T47D (cell line): ENCODE measurements at regions not wholly inside any gene's neighbourhood (a gene's known extent, or its start where the extent isn't known, plus 50 kb on each side); places are given as distances from the start of the nearest gene placed in this dataset.

Source experiments
- DNase-seq, 2 experiments: peaks; one replicate each; pipeline versions ENCODE4 v3.0.0 to v3.0.0-alpha.2; 2011 to 2012; ENCODE audit warnings: low read depth in 1 of 2, low spot score in 1 of 2
- JUND ChIP-seq: IDR thresholded peaks from 2 replicates; pipeline ENCODE4 v1.6.1; 2012; ENCODE audit warnings: low read depth
- in situ Hi-C: cut with HindIII; loops from 2 replicates; pipeline ENCODE4 v1.10.0; 2016; ENCODE audit warnings: low sequenced_read_pairs, low pct_unique_long_range_greater_than_20kb

DNA sequence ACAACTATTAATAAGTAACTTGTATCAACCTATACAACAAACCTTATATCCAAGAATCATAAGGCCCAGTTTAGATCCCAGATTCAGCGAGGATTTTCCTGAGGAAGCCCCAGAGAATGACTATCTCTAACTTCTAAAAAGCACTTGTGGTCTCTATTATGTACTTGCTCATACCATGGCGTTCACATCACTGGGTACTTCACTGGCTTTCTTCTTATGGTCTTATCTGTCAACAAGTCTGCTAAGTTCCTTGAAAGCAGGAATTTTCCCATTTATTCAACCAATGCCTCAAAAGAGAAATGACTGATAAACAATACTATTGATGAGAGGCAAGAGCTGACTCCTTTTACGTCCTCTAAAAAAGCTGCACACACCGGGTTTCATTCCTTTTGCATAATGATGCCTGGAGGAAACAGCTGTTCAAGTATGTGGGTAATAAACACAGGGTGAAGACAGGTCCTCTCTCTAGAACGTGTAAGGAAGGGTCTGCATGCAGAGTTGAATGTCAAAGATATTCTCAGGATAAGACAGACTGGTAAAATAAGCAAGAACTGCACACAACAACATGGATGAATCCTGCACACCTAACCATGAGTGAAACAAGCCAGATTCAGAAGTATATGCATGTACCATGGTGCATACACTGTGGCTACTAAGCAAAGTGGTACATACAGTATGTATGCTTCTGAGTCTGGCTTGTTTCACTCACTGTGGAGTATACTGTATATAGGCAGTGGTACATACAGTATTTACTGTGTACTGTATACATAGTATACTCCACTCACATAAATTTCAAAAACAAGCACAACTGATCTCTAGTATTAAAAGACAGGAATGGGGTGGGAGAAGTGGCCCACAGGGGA, 408.7 kb downstream of the SHQ1 start:
- in situ Hi-C loops: no loop called here
- no peak for TF ChIP-seq JUND

DNA sequence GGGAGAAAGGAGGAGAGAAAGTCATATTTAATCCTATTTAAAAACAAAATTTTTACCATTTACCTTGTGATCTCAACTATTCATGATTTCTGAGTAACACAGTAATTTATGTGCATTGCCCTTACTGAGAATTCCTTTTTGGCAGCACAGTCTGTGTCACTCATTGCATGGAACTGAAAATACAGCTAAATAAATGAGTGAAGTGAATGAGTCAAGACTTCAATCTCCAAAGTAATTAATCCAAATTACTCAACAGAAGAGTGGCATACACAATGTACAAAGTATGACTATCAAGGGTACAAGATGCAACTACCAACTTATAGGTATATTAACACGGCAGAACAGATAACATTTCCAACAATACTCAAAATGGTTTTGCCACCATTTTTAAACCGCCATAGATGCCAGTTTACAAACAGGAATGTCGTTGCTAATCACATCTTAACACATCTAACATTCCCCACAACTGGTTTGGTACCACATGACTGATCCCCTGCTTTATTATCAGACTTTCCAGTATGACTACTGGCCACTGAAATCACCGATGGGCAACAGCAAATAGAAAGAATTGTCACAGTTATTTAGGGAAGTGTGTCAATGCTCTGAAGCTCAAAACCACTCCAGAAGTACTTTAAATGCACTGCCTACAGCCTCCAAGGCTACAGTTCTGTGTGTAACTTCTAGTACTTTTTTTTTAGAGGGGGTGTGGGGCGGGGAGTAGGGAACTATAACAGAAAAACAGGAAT, 410.4 kb downstream of the SHQ1 start:
- TF ChIP-seq JUND: no peak
- in situ Hi-C loops: no loop called here
- no peak for DNase-seq

More for the DNA sequence above, 408.7 kb downstream of the SHQ1 start:
- DNase-seq: no peak

DNA sequence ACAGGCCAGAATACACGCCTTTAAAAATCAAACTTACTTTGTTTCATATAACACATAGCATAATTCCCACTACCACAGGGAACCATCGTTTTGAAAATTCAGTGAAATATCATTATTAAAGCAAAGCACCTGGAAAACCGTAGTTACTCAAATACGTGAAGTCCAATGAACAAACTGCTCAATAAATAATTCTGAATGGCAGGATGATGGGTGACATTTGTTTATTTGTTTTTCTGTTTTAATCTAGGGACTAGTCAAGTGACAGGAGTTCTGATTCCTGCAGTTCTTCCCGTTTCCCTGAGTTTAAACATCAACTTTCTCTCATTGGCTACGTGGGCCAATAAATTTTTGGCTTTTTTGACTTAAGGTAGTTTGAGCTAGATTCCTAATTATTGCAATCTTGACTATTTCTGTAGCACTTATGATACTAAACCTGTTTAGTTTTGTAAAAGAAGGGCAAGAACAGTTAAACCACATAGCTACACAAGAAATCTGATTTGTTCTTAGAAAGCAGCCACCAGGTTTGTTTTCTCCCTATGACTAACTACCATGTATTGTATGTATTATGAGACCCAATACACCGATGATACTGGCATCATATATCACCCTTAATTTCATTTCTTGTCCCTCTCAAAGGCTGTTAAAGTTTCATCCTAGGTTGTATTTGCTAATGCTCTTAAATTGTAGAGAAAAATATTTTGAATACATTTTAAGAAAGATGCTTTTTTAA, 411.2 kb downstream of the SHQ1 start:
- DNase-seq: no peak
- in situ Hi-C loops: no loop called here
- TF ChIP-seq JUND: no peak

DNA sequence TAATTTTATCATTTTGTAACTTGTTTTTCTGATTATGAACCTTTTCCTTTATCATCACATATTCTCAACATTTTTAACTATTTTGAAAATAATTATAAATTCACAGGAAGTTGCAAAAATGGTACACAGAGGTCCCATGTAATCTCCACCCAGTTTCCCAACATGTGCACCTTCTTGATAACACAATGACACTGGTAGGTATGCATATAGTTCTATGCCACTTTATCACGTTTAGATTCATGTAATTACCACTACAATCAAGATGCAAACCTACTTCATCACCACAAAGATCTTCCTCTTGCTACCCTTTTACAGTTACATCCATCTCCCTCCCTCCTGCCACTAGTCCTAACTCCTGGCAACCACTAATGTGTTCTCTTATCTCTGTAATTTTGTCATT, 413.9 kb downstream of the SHQ1 start:
- in situ Hi-C loops: no loop called here
- DNase-seq: no peak
- no peak for TF ChIP-seq JUND

DNA sequence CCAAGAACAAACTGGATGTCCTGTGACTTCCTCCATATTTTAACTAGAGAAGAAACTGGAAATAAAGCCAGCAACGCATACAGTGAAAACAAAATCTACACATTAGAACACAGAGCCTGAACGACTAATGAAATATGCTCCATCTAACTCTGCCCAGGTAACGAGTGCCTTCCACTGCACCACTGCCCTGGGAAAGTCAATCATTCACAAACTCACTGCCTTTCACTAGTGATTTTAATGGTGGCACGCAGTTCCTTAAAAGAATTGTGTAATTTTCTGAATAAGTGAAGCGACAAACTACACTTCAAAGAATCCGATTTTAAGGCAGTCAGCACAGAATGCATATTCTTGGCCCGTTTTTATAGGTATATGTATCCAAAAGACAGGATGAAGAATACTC, 416.0 kb downstream of the SHQ1 start:
- TF ChIP-seq JUND: no peak
- no peak for DNase-seq
- in situ Hi-C loops: no loop called here

DNA sequence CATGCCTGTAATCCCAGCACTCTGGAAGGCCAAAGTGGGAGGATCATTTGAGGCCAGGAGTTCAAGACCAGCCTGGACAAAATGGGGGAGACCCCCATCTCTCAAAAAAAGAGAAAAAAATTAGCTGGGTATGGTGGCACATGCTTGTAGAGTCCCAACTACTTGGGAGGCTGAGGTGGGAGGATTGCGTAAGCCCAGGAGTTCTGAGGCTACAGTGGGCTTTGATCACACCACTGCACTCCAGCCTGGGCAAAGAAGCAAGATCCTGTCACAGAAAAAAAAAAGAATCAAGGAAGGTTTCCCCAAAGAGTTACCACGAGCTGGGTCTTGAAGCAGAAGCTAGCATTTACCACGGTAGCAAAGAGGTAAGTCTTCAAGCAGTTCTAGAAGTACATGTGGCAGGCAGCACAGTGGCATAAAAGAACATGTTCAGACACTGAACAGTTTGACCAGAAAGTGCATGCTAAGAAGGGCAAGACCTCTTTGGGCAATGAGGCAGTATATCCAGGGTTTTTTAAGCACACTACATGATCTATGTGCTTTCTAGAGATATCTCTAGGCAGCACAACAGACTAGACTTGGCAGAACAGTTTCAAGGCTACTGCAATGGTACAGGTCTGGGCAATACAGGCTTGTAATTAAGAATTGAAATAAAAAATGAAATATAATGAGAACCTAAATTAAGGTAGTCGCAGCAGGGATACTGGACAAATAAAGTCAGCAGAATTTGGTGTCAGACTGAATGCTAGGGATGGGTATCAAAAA, 418.5 kb downstream of the SHQ1 start:
- DNase-seq: no peak
- TF ChIP-seq JUND: no peak
- in situ Hi-C loops: no loop called here

DNA sequence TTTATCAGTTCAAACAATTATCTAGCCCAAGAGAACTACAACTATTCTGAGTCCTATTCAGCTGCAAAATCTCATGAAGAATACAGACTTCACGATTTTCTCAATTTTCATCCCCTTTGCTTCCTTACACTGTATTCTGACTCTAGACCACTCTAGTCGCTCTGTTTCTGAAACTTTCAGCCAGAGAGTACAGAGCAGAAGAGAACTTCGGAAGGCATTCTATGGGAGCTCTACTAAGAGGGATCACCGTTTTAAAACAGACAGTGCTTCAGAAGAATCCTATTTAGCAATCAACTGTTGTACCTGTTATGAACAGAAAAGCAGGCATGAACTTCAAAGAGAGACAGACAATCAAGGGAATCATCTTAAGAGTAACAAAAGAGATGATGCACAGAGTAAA, 419.4 kb downstream of the SHQ1 start:
- in situ Hi-C loops: no loop called here
- TF ChIP-seq JUND: no peak

DNA sequence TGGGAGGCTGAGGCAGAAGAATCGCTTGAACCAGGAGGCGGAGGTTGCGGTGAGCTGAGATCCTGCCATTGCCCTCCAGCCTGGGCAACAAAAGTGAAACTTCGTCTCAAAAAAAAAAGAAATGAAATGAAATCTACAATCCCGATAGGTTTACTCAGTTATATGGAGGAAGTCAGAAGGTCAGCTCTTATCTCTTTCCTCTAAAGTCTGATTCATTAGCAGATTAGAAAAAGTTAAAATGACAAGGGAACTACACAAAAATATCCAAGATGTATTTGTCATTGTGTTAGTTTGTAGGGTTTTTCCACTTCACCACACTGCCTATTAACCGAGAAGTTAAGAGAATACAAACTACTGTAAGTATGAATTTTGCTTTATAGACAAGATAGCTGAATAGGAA, 420.6 kb downstream of the SHQ1 start:
- in situ Hi-C loops: no loop called here
- DNase-seq: no peak
- TF ChIP-seq JUND: no peak

More for the DNA sequence above, 419.4 kb downstream of the SHQ1 start:
- DNase-seq: no peak

DNA sequence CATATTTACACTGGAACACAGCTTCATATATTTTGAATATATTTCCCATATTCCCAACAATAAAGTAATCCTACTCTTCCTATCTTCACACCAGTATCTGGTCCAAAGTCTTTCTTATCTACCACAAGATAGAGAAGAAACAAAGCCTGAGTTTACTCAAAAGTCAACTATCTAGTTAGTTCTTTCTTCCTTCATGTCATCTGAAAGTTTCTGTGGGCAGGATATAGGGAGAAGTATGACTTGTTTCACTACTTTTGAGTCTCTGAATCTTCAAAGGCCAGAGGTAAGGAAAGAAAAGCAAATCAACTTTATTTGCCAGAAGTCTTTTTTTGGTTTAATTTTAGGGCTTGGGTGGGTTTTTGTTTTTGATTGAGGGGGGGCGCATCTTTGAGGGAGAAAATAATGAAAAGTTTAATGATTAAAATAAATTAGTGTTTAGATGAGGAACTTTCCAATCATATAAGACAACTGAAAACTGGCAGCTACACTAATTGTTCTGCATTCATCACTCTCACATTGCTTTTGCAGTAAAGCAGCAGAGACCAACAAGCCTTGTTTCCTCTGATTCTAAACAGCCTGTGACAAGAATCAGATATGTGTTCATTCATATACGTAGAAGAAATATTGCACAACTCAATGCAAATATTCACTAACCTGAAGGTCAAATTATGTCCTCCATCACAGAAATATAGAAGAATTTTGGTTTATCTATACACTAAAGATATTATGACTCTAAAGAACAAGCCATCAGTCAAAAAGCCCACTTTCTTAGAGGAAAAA, 421.4 kb downstream of the SHQ1 start:
- no peak for TF ChIP-seq JUND
- DNase-seq: no peak
- in situ Hi-C loops: no loop called here

DNA sequence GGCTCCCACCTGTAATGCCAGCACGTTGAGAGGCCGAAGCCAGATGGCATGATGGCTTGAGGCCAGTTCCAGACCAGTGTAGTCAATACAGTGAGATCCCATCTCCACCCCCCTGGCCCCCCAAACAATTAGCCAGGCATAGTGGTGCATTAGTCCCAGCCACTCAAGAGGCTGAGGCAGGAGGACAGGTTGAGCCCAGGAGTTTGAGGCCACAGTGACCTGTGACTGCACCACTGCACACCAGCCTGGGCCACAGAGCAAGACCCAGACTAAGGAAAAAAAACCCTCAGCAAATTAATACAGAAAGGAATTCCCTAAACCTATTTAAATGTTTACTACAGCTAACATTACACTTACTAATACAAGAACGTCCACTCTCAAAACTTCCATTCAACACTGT, 424.6 kb downstream of the SHQ1 start:
- DNase-seq: no peak
- TF ChIP-seq JUND: no peak
- in situ Hi-C loops: no loop called here

DNA sequence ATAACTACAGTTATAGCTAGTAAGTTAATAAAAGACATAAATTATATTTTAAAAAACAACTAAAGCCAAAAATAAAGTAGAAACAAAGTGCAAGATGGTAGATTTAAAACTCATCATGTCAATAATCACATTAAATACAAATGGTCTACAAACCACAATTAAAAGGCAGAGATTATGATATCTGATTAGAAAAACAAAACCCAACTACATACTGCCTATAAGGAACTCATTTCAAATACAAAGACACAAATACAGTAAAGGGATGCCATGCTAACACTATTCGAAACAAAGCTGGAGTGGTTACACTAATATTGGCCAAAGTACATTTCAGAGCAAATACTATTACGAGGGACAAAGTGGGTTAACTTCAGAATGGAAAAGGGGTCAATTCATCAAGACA, 426.5 kb downstream of the SHQ1 start:
- no peak for TF ChIP-seq JUND
- in situ Hi-C loops: no loop called here
- no peak for DNase-seq

DNA sequence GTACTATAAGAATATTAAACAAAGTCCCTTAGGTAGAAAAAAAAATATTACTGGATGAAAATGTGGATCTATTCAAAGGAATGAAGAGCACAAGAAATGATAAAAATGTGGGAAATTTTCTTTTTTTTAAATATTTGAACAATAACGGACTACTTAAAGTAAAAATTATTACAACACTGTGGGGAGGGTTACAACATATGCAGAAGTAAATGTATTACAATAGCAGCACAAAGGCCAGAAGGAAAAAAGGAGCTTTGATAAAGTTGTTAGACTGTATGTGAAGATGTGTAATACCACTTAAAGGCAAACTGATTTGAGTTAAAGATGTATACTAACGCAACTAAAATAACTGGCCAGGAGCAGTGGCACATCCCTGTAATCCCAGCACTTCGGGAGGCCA, 427.1 kb downstream of the SHQ1 start:
- in situ Hi-C loops: no loop called here
- no peak for DNase-seq
- no peak for TF ChIP-seq JUND
